ENCODE measurements at regions not wholly inside any gene's neighbourhood (a gene's known extent, or its start where the extent isn't known, plus 50 kb on each side); places are given as distances from the start of the nearest gene placed in this dataset.

GRCh38 chr14:44847526-44848309, 114.0 kb downstream of the KLHL28 start:
- ChIA-PET CTCF (no interaction called here), POLR2A (ENCODE audit: unreplicated experiment) (no interaction called here)
- Histone ChIP-seq H2BK5ac (ENCODE audit: low read depth, low read length, poor library complexity, severe bottlenecking) (no peak overlapping the region), H4K20me1 (ENCODE audit: insufficient read depth, low read length) (no peaks in the 10 kb centered on the region), H2BK15ac (ENCODE audit: low read depth, low read length) (no peak overlapping the region), H3K79me1 (ENCODE audit: low read depth in 1 of 2, low read length in 2 of 2) (no peaks in the 10 kb centered on the region), H3K56ac (ENCODE audit: extremely low read depth, insufficient read depth, low read length) (no peak overlapping the region), H3K18ac (ENCODE audit: low read depth, low read length) (no peak overlapping the region), H2BK120ac (ENCODE audit: low read depth, low read length) (no peak overlapping the region), H4K8ac (ENCODE audit: low read depth in 2 of 2, low read length in 2 of 2) (no peak overlapping the region), H3K9me1 (ENCODE audit: insufficient read depth, low read length) (no peaks in the 10 kb centered on the region), H3K36me3 (ENCODE audit: control insufficient read depth, insufficient read depth, low read length) (no peaks in the 10 kb centered on the region), H3K9ac (ENCODE audit: low read depth, low read length) (no peak overlapping the region), H4K91ac (ENCODE audit: insufficient read depth, low read depth, low read length) (no peak overlapping the region), H3K27me3 (ENCODE audit: control insufficient read depth, insufficient read depth, low read length) (no peaks in the 10 kb centered on the region), H3K4me2 (ENCODE audit: low read depth, low read length) (no peak overlapping the region), H3K23ac (ENCODE audit: low read depth, low read length) (no peak overlapping the region), H4K5ac (ENCODE audit: low read depth, low read length) (no peak overlapping the region), H2AK9ac (replicated peaks; ENCODE audit: low read depth, low read length, poor library complexity) (no peak overlapping the region), H3K4me1 (ENCODE audit: control insufficient read depth, insufficient read depth, low read length) (peaks cover 3% of the 10 kb centered on the region; the same call in 1 of the 2 replicates), H3K4me3 (ENCODE audit: insufficient read depth, low read depth, low read length) (no peak overlapping the region), H3K27ac (ENCODE audit: insufficient read depth, low read length) (no peak overlapping the region), H3K14ac (replicated peaks; ENCODE audit: low read depth, low read length) (no peak overlapping the region), H3K9me3 (ENCODE audit: control insufficient read depth, insufficient read depth, low read length) (no peaks in the 10 kb centered on the region), H2AFZ (replicated peaks; ENCODE audit: low read length, poor library complexity) (no peak overlapping the region), H3K4ac (ENCODE audit: low read depth, low read length) (no peak overlapping the region), H2BK20ac (ENCODE audit: low read depth, low read length) (no peak overlapping the region), H2AK5ac (ENCODE audit: low read depth, low read length) (no peak overlapping the region)
- DNase-seq (peak; percentile 41), ATAC-seq (ENCODE audit: low read depth) (peak; percentile 43; the same call in 1 of the 2 replicates)
- TF ChIP-seq BHLHE40 (IDR thresholded peaks at IDR 0.05; ENCODE audit: low read depth, low read length), result no peak
- TF ChIP-seq MAZ (IDR thresholded peaks at IDR 0.05; ENCODE audit: borderline replicate concordance, low read depth, low read length), result no peak
- no peak for TF ChIP-seq CEBPB (IDR thresholded peaks at IDR 0.05; ENCODE audit: low read depth, low read length)
- TF ChIP-seq RCOR1 (IDR thresholded peaks at IDR 0.05; ENCODE audit: insufficient replicate concordance, low read length), result no peak
- TF ChIP-seq MXI1 (IDR thresholded peaks at IDR 0.05; ENCODE audit: borderline replicate concordance, low read depth, low read length), result no peak
- no peak for TF ChIP-seq MAFK (IDR thresholded peaks at IDR 0.05; ENCODE audit: low read depth, low read length)
- no peak for TF ChIP-seq ELK1 (IDR thresholded peaks at IDR 0.05; ENCODE audit: borderline replicate concordance, low read depth, low read length)
- no peak for TF ChIP-seq CHD1 (IDR thresholded peaks at IDR 0.05; ENCODE audit: low read depth, low read length)
- no peak for TF ChIP-seq SMC3 (IDR thresholded peaks at IDR 0.05; ENCODE audit: low read depth, low read length)
- no peak for TF ChIP-seq RFX5 (IDR thresholded peaks at IDR 0.05; ENCODE audit: low read depth, low read length)
- TF ChIP-seq CTCF (conservative IDR thresholded peaks at IDR 0.05; ENCODE audit: low read depth, low read length), result no peak
- TF ChIP-seq USF2 (IDR thresholded peaks at IDR 0.05; ENCODE audit: low read depth, low read length), result no peak
- TF ChIP-seq POLR2A (IDR thresholded peaks at IDR 0.05; ENCODE audit: low read depth, low read length), result no peak
- TF ChIP-seq NFE2L2 (IDR thresholded peaks at IDR 0.05; ENCODE audit: low read depth, low read length), result no peak
- no peak for TF ChIP-seq FOS (IDR thresholded peaks at IDR 0.05; ENCODE audit: low read depth, low read length)
- TF ChIP-seq RAD21 (IDR thresholded peaks at IDR 0.05; ENCODE audit: low read length), result no peak
- intact Hi-C loops (cut with micrococcal nuclease) (no loop called here), dilution Hi-C loops (cut with HindIII; ENCODE audit: low sequenced_read_pairs, unreplicated experiment) (no loop called here), in situ Hi-C loops (cut with MboI; ENCODE audit: low sequenced_read_pairs) (no loop called here)
- WGBS, 2 experiments (ENCODE audit: extremely low coverage in 2 of 2, insufficient read length in 1 of 2), result 83% methylated on average over 1 of the region's 8 CpGs; no CpG with 5 or more reads in 1 of the 2 experiments
- no TSS peak for BruUV-seq (replicated peaks)

All from IMR-90 (cell line).